ENCODE measurements at regions not wholly inside any gene's neighbourhood (a gene's known extent, or its start where the extent isn't known, plus 50 kb on each side); places are given as distances from the start of the nearest gene placed in this dataset.

- Histone ChIP-seq H4K20me1 (ENCODE audit: insufficient read depth, low read length) (no peaks in the 10 kb centered on the region), H3K4me1 (ENCODE audit: control insufficient read depth in 1 of 2, insufficient read depth in 2 of 2, low read length in 2 of 2) (no peaks in the 10 kb centered on the region), H3K9ac (ENCODE audit: insufficient read depth, low read length, poor library complexity, severe bottlenecking) (no peak overlapping the region), H3K79me2 (ENCODE audit: insufficient read depth, low read length) (no peaks in the 10 kb centered on the region), H3K36me3 (replicated peaks in 1 of 2; ENCODE audit: control insufficient read depth in 1 of 2, insufficient read depth in 2 of 2, low read length in 2 of 2) (no peaks in the 10 kb centered on the region), H3K4me3 (replicated peaks in 1 of 3; ENCODE audit: low read depth in 2 of 3, low read length in 3 of 3) (no peak overlapping the region), H2AFZ (ENCODE audit: insufficient read depth, low read depth, low read length, poor library complexity, severe bottlenecking) (no peak overlapping the region), H3K4me2 (replicated peaks; ENCODE audit: extremely low read depth, low read length, poor library complexity, severe bottlenecking) (no peak overlapping the region), H3K27me3 (ENCODE audit: control insufficient read depth in 2 of 2, insufficient read depth in 2 of 2, low read length in 2 of 2) (no peaks in the 10 kb centered on the region), H3K9me3 (replicated peaks in 1 of 2; ENCODE audit: control insufficient read depth in 1 of 2, insufficient read depth in 1 of 2, low read length in 2 of 2) (no peaks in the 10 kb centered on the region), H3K27ac (ENCODE audit: low read depth in 1 of 2, low read length in 2 of 2) (no peak overlapping the region)
- Mint-ChIP-seq H3K27me3 (ENCODE audit: low read depth in 3 of 3) (peaks cover 0 to 1% (median 1%) of the 10 kb centered on the region in 3 donors), H3K9me3 (peaks cover 0 to 6% (median 3%) of the 10 kb centered on the region in 7 donors), H3K27ac (no peak overlapping the region), H3K4me1 (no peaks in the 10 kb centered on the region), H3K4me3 (no peak overlapping the region), H3K36me3 (no peaks in the 10 kb centered on the region)
- WGBS (ENCODE audit: insufficient coverage): no CpG with 5 or more reads among the region's 3 CpGs
- DNase-seq: no peak
- intact Hi-C loops (cut with micrococcal nuclease): no loop called here
- TF ChIP-seq CTCF (IDR thresholded peaks at IDR 0.05): no peak
Observed at GRCh38 chr9:78967596-78968217, 604.1 kb upstream of the TLE4 start.

GRCh38 chr9:78970375-78970774, 601.4 kb upstream of the TLE4 start:
- Histone ChIP-seq H3K79me2 (ENCODE audit: insufficient read depth, low read length) (no peaks in the 10 kb centered on the region), H3K4me1 (ENCODE audit: control insufficient read depth in 1 of 2, insufficient read depth in 2 of 2, low read length in 2 of 2) (no peaks in the 10 kb centered on the region), H3K4me2 (replicated peaks; ENCODE audit: extremely low read depth, low read length, poor library complexity, severe bottlenecking) (no peak overlapping the region), H2AFZ (ENCODE audit: insufficient read depth, low read depth, low read length, poor library complexity, severe bottlenecking) (no peak overlapping the region), H3K4me3 (replicated peaks in 1 of 3; ENCODE audit: low read depth in 2 of 3, low read length in 3 of 3) (no peak overlapping the region), H3K27me3 (ENCODE audit: control insufficient read depth in 2 of 2, insufficient read depth in 2 of 2, low read length in 2 of 2) (no peaks in the 10 kb centered on the region), H3K9ac (ENCODE audit: insufficient read depth, low read length, poor library complexity, severe bottlenecking) (no peak overlapping the region), H3K36me3 (replicated peaks in 1 of 2; ENCODE audit: control insufficient read depth in 1 of 2, insufficient read depth in 2 of 2, low read length in 2 of 2) (no peaks in the 10 kb centered on the region), H4K20me1 (ENCODE audit: insufficient read depth, low read length) (no peaks in the 10 kb centered on the region), H3K9me3 (replicated peaks in 1 of 2; ENCODE audit: control insufficient read depth in 1 of 2, insufficient read depth in 1 of 2, low read length in 2 of 2) (no peaks in the 10 kb centered on the region), H3K27ac (ENCODE audit: low read depth in 1 of 2, low read length in 2 of 2) (no peak overlapping the region)
- Mint-ChIP-seq H3K27ac (no peak overlapping the region), H3K4me3 (no peak overlapping the region), H3K9me3 (peaks cover 0 to 7% (median 3%) of the 10 kb centered on the region in 7 donors), H3K27me3 (ENCODE audit: low read depth in 3 of 3) (peaks cover 0 to 1% (median 1%) of the 10 kb centered on the region in 3 donors), H3K36me3 (no peaks in the 10 kb centered on the region), H3K4me1 (no peaks in the 10 kb centered on the region)
- no peak for DNase-seq
- WGBS (ENCODE audit: insufficient coverage): no CpG with 5 or more reads among the region's 2 CpGs
- no peak for TF ChIP-seq CTCF (IDR thresholded peaks at IDR 0.05)
- intact Hi-C loops (cut with micrococcal nuclease): no loop called here

Measured in CD14-positive monocyte (primary cell).